Tibial nerve (tissue), 4 donors: ENCODE measurements at regions not wholly inside any gene's neighbourhood (a gene's known extent, or its start where the extent isn't known, plus 50 kb on each side); places are given as distances from the start of the nearest gene placed in this dataset.

ENCODE experiments used
- DNase-seq, 2 donors: peaks; one replicate each; pipeline ENCODE4 v3.0.0-alpha.2; 2019; ENCODE audit warnings: low spot score in 2 of 2
- H3K27ac ChIP-seq, 4 donors: fragments of 200-600 bp; sonication (generic) in 3 of 4; one replicate each; pipeline ENCODE4 v1.5.1; 2017 to 2019; ENCODE audit warnings: mild to moderate bottlenecking in 1 of 4
- H3K27me3 ChIP-seq, 2 donors: fragments of 200-600 bp; sonication (generic) in 1 of 2; one replicate each; pipeline versions ENCODE4 v1.5.1 to v1.6.0; 2017 to 2019
- H3K36me3 ChIP-seq, 3 donors: fragments of 200-600 bp; sonication (generic); one replicate each; pipeline ENCODE4 v1.5.1; 2018 to 2019
- H3K4me1 ChIP-seq, 4 donors: fragments of 200-600 bp; sonication (generic) in 3 of 4; one replicate each; pipeline ENCODE4 v1.5.1; 2017 to 2019
- H3K4me3 ChIP-seq, 4 donors: fragments of 200-600 bp; sonication (generic) in 3 of 4; one replicate each; pipeline ENCODE4 v1.5.1; 2017 to 2019; ENCODE audit warnings: mild to moderate bottlenecking in 1 of 4, moderate library complexity in 1 of 4
- H3K9me3 ChIP-seq, 4 donors: fragments of 200-600 bp; sonication (generic) in 3 of 4; one replicate each; pipeline ENCODE4 v1.5.1; 2017 to 2019
- EP300 ChIP-seq, 2 donors: sonication (generic); formaldehyde crosslinking; IDR thresholded peaks; one replicate each; pipeline ENCODE4 v1.6.1; 2017; ENCODE audit warnings: antibody characterized with exemption in 2 of 2, mild to moderate bottlenecking in 1 of 2
- POLR2A ChIP-seq, 2 donors: fragments of 450-650 bp; IDR thresholded peaks; one replicate each; pipeline ENCODE4 v1.6.1; 2017; ENCODE audit warnings: antibody characterized with exemption in 2 of 2, mild to moderate bottlenecking in 2 of 2, moderate library complexity in 2 of 2
- WGBS, 2 donors: methylation state at CpG; one replicate each; pipeline ENCODE4 v1.1.5; 2018; 5-methylcytosine and 5-hydroxymethylcytosine counted together
- TF ChIP-seq, protein P1 (sequence below), 5 experiments: fragments of 200-600 bp in 3 of 5; fragments of 450-650 bp in 2 of 5; sonication (generic) in 3 of 5; IDR thresholded peaks; one replicate each; pipeline ENCODE4 v1.5.1; 2016 to 2019; ENCODE audit warnings: antibody characterized with exemption in 5 of 5, mild to moderate bottlenecking in 3 of 5, moderate library complexity in 2 of 5

- Histone ChIP-seq H3K4me3 (no peak overlapping the region), H3K9me3 (no peaks in the 10 kb centered on the region), H3K27me3 (peaks cover 0 to 32% of the 10 kb centered on the region in 2 donors), H3K36me3 (no peaks in the 10 kb centered on the region), H3K4me1 (no peaks in the 10 kb centered on the region), H3K27ac (no peak overlapping the region)
- TF ChIP-seq POLR2A (IDR thresholded peaks at IDR 0.05) (no peak), EP300 (IDR thresholded peaks at IDR 0.05) (no peak)
- TF ChIP-seq, protein P1, sequence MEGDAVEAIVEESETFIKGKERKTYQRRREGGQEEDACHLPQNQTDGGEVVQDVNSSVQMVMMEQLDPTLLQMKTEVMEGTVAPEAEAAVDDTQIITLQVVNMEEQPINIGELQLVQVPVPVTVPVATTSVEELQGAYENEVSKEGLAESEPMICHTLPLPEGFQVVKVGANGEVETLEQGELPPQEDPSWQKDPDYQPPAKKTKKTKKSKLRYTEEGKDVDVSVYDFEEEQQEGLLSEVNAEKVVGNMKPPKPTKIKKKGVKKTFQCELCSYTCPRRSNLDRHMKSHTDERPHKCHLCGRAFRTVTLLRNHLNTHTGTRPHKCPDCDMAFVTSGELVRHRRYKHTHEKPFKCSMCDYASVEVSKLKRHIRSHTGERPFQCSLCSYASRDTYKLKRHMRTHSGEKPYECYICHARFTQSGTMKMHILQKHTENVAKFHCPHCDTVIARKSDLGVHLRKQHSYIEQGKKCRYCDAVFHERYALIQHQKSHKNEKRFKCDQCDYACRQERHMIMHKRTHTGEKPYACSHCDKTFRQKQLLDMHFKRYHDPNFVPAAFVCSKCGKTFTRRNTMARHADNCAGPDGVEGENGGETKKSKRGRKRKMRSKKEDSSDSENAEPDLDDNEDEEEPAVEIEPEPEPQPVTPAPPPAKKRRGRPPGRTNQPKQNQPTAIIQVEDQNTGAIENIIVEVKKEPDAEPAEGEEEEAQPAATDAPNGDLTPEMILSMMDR (IDR thresholded peaks at IDR 0.05) = no peak
- DNase-seq = no peak
- 78 to 92% methylated on average over 3 to 4 of the region's 4 CpGs for WGBS, 2 donors
These were observed 134.9 kb upstream of the PJA1 start for GRCh38 chrX:69299951-69300714.

- WGBS, 2 donors = 72 to 75% methylated on average over 5 to 6 of the region's 6 CpGs
- no peak overlapping the region for H3K4me3 ChIP-seq
- no peak overlapping the region for H3K27ac ChIP-seq
- H3K36me3 ChIP-seq = no peaks in the 10 kb centered on the region
- H3K4me1 ChIP-seq = no peaks in the 10 kb centered on the region
- no peak for DNase-seq
- no peak for TF ChIP-seq POLR2A (IDR thresholded peaks at IDR 0.05)
- no peak for TF ChIP-seq EP300 (IDR thresholded peaks at IDR 0.05)
- TF ChIP-seq, protein P1 (IDR thresholded peaks at IDR 0.05) = no peak
- H3K9me3 ChIP-seq = no peaks in the 10 kb centered on the region
- peaks cover 0 to 23% of the 10 kb centered on the region in 2 donors for H3K27me3 ChIP-seq
These were observed 134.0 kb upstream of the PJA1 start for GRCh38 chrX:69299285-69299684.

- DNase-seq = no peak
- Histone ChIP-seq H3K9me3 (no peaks in the 10 kb centered on the region), H3K27me3 (peaks cover 0 to 17% of the 10 kb centered on the region in 2 donors), H3K4me3 (no peak overlapping the region), H3K4me1 (no peaks in the 10 kb centered on the region), H3K36me3 (no peaks in the 10 kb centered on the region), H3K27ac (no peak overlapping the region)
- 72 to 75% methylated on average over 5 of the region's 5 CpGs for WGBS, 2 donors
- TF ChIP-seq EP300 (IDR thresholded peaks at IDR 0.05) (no peak), POLR2A (IDR thresholded peaks at IDR 0.05) (no peak)
- TF ChIP-seq, protein P1 (IDR thresholded peaks at IDR 0.05) = no peak
These were observed 133.3 kb upstream of the PJA1 start for GRCh38 chrX:69298466-69299140.

DNA sequence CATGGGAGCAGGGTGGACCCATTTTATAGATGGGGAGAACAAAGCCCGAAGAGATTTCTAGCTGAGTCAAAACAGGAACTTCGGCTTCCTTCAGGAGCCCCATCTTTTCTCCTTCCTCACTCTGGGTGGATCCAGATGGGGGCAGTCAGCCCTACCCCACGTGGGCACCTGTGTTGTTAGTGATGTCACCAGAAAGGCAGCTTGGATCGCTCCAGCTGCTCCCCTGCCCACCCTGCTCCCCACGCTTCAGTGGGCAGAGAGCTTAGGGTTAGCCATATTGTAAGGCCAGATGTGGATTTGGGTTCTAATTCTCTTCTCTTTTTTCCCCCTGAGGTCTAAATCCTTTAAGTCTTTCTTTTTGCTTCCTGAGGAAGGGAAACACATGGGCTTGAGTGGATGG lies 132.3 kb upstream of the PJA1 start:
- no peak for DNase-seq
- H3K36me3 ChIP-seq = no peaks in the 10 kb centered on the region
- no peaks in the 10 kb centered on the region for H3K9me3 ChIP-seq
- peaks cover 0 to 9% of the 10 kb centered on the region in 2 donors for H3K27me3 ChIP-seq
- H3K27ac ChIP-seq = no peak overlapping the region
- no peak overlapping the region for H3K4me3 ChIP-seq
- WGBS, 2 donors = 67% methylated on average over 5 of the region's 5 CpGs
- TF ChIP-seq POLR2A (IDR thresholded peaks at IDR 0.05) (no peak), EP300 (IDR thresholded peaks at IDR 0.05) (no peak)
- TF ChIP-seq, protein P1 (IDR thresholded peaks at IDR 0.05) = no peak
- H3K4me1 ChIP-seq = no peaks in the 10 kb centered on the region
